ENCODE measurements at regions not wholly inside any gene's neighbourhood (a gene's known extent, or its start where the extent isn't known, plus 50 kb on each side); places are given as distances from the start of the nearest gene placed in this dataset.

GRCh38 chr1:163652441-163652840 is 330.7 kb downstream of the NUF2 start:
- TF ChIP-seq POLR2A (IDR thresholded peaks at IDR 0.05) (no peak), CTCF (IDR thresholded peaks at IDR 0.05) (no peak)
